ENCODE measurements at regions not wholly inside any gene's neighbourhood (a gene's known extent, or its start where the extent isn't known, plus 50 kb on each side); places are given as distances from the start of the nearest gene placed in this dataset.

DNA sequence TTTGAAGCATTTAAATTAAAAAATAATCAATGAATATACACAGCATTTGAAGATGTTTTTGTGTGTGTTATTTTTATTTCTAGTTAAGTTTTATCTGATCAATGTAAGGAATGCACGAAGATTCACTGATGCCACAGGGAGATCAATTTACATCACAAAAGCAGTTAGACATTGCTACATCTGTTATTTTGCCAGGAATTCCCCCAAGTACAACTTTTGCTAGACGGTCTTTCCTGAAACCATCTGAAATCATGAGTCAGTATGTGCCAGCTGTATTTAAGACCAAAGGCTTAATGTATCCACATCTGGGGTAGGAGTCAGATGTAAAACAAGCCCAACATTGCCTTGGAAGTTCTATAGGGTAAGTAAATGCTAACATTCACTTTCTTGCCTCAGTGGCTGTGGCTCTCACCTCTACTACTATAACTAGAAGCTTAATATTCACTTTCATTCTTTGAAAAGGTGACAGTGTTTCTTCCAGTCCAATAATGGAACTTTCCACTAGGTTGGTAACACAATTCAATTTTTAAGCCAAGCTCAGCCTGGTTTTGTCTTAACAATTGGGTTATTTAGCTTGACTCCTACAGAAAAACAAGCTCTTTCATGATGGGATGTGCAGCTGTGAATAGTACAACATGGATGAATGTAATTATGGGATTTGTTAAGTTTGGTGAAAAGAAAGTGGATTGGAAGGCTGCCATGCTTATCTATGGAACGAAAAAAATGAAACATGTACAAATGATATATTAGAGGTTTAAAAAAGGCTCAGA, 385.4 kb upstream of the TMEM132C start:
- no CpG with 5 or more reads among the region's 3 CpGs for WGBS (ENCODE audit: insufficient coverage)
- no peak for TF ChIP-seq EZH2 (IDR thresholded peaks at IDR 0.05; ENCODE audit: borderline replicate concordance, insufficient read depth, low read depth, low read length, poor library complexity, severe bottlenecking)
- TF ChIP-seq, protein P1, sequence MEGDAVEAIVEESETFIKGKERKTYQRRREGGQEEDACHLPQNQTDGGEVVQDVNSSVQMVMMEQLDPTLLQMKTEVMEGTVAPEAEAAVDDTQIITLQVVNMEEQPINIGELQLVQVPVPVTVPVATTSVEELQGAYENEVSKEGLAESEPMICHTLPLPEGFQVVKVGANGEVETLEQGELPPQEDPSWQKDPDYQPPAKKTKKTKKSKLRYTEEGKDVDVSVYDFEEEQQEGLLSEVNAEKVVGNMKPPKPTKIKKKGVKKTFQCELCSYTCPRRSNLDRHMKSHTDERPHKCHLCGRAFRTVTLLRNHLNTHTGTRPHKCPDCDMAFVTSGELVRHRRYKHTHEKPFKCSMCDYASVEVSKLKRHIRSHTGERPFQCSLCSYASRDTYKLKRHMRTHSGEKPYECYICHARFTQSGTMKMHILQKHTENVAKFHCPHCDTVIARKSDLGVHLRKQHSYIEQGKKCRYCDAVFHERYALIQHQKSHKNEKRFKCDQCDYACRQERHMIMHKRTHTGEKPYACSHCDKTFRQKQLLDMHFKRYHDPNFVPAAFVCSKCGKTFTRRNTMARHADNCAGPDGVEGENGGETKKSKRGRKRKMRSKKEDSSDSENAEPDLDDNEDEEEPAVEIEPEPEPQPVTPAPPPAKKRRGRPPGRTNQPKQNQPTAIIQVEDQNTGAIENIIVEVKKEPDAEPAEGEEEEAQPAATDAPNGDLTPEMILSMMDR (IDR thresholded peaks at IDR 0.05), result no peak
- no peak for ATAC-seq (ENCODE audit: low read depth)
- no peak overlapping the region for H3K4me2 ChIP-seq (replicated peaks; ENCODE audit: low read depth, low read length, poor library complexity, severe bottlenecking)
- Mint-ChIP-seq H3K9me3 (ENCODE audit: insufficient read depth) (peaks cover 3% of the 10 kb centered on the region), H3K27ac (no peak overlapping the region), H3K4me3 (no peak overlapping the region), H3K27me3 (no peaks in the 10 kb centered on the region), H3K4me1 (no peaks in the 10 kb centered on the region)
- ChIA-PET CTCF (no interaction called here), POLR2A (no interaction called here)
- no peaks in the 10 kb centered on the region for H3K36me3 ChIP-seq (replicated peaks in 1 of 2; ENCODE audit: control extremely low read depth in 1 of 2, control insufficient read depth in 1 of 2, extremely low read depth in 1 of 2, insufficient read depth in 2 of 2, low read length in 1 of 2)
- H3K9ac ChIP-seq (ENCODE audit: low read length), result no peak overlapping the region
- H3K4me1 ChIP-seq (ENCODE audit: control insufficient read depth in 2 of 2, insufficient read depth in 2 of 2, low read length in 2 of 2), result no peaks in the 10 kb centered on the region
- H3K9me3 ChIP-seq (ENCODE audit: control extremely low read depth in 1 of 3, control insufficient read depth in 2 of 3, insufficient read depth in 1 of 3, low read length in 2 of 3), result peaks cover 0 to 3% (median 0%) of the 10 kb centered on the region in 3 donors
- H2AFZ ChIP-seq (ENCODE audit: insufficient read depth, low read depth, low read length, poor library complexity, severe bottlenecking), result no peak overlapping the region
- H3K79me2 ChIP-seq (ENCODE audit: control insufficient read depth, insufficient read depth, low read length), result no peaks in the 10 kb centered on the region
- no peak overlapping the region for H3K4me3 ChIP-seq (ENCODE audit: control extremely low read depth in 1 of 5, extremely low read depth in 1 of 5, insufficient read depth in 1 of 5, low read depth in 2 of 5, low read length in 4 of 5)
- no peaks in the 10 kb centered on the region for H3K27me3 ChIP-seq (replicated peaks in 1 of 4; ENCODE audit: control extremely low read depth in 1 of 4, control insufficient read depth in 3 of 4, insufficient read depth in 4 of 4, low read length in 3 of 4)
- DNase-seq, result no peak
- intact Hi-C loops (cut with micrococcal nuclease), result no loop called here
- no peaks in the 10 kb centered on the region for H4K20me1 ChIP-seq (ENCODE audit: control insufficient read depth, insufficient read depth, low read length, poor library complexity, severe bottlenecking)
- H3K27ac ChIP-seq (ENCODE audit: low read length in 2 of 2), result no peak overlapping the region

DNA sequence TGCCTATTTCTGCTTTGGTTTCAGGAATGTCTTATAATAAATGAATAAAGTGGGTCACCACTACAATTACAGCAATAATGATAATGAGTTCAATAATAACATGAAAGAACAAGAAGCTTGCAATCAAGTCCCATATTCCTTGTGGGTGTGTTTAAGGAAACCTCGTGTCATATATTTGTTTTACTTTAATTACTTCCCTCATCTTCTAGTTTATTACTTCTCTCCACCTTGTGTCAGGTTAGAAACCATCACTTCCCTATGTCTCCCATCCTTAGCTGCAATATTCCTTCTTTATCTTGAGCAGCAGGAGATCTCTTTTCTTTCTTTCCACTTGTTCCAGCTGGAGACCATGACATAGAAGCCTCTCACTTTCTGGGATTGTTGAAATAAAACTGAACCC, 384.0 kb upstream of the TMEM132C start:
- DNase-seq, result no peak
- WGBS (ENCODE audit: insufficient coverage), result no CpG with 5 or more reads among the region's 1 CpG

More for the DNA sequence above, 384.0 kb upstream of the TMEM132C start:
- TF ChIP-seq, protein P1 (IDR thresholded peaks at IDR 0.05), result no peak
- TF ChIP-seq EZH2 (IDR thresholded peaks at IDR 0.05; ENCODE audit: borderline replicate concordance, insufficient read depth, low read depth, low read length, poor library complexity, severe bottlenecking), result no peak
- peaks cover 3% of the 10 kb centered on the region for H3K9me3 Mint-ChIP-seq (ENCODE audit: insufficient read depth)
- H3K27ac ChIP-seq (ENCODE audit: low read length in 2 of 2), result no peak overlapping the region
- H3K9ac ChIP-seq (ENCODE audit: low read length), result no peak overlapping the region
- no peaks in the 10 kb centered on the region for H3K36me3 ChIP-seq (replicated peaks in 1 of 2; ENCODE audit: control extremely low read depth in 1 of 2, control insufficient read depth in 1 of 2, extremely low read depth in 1 of 2, insufficient read depth in 2 of 2, low read length in 1 of 2)
- no peaks in the 10 kb centered on the region for H4K20me1 ChIP-seq (ENCODE audit: control insufficient read depth, insufficient read depth, low read length, poor library complexity, severe bottlenecking)
- H3K27me3 ChIP-seq (replicated peaks in 1 of 4; ENCODE audit: control extremely low read depth in 1 of 4, control insufficient read depth in 3 of 4, insufficient read depth in 4 of 4, low read length in 3 of 4), result no peaks in the 10 kb centered on the region
- no peak overlapping the region for H2AFZ ChIP-seq (ENCODE audit: insufficient read depth, low read depth, low read length, poor library complexity, severe bottlenecking)
- ChIA-PET CTCF (no interaction called here), POLR2A (no interaction called here)
- H3K27ac Mint-ChIP-seq, result no peak overlapping the region
- H3K4me1 Mint-ChIP-seq, result no peaks in the 10 kb centered on the region
- peaks cover 0 to 3% (median 0%) of the 10 kb centered on the region in 3 donors for H3K9me3 ChIP-seq (ENCODE audit: control extremely low read depth in 1 of 3, control insufficient read depth in 2 of 3, insufficient read depth in 1 of 3, low read length in 2 of 3)
- no peak overlapping the region for H3K4me2 ChIP-seq (replicated peaks; ENCODE audit: low read depth, low read length, poor library complexity, severe bottlenecking)
- no peak overlapping the region for H3K4me3 Mint-ChIP-seq
- no peak overlapping the region for H3K4me3 ChIP-seq (ENCODE audit: control extremely low read depth in 1 of 5, extremely low read depth in 1 of 5, insufficient read depth in 1 of 5, low read depth in 2 of 5, low read length in 4 of 5)
- H3K27me3 Mint-ChIP-seq, result no peaks in the 10 kb centered on the region
- intact Hi-C loops (cut with micrococcal nuclease), result no loop called here
- no peaks in the 10 kb centered on the region for H3K79me2 ChIP-seq (ENCODE audit: control insufficient read depth, insufficient read depth, low read length)
- no peaks in the 10 kb centered on the region for H3K4me1 ChIP-seq (ENCODE audit: control insufficient read depth in 2 of 2, insufficient read depth in 2 of 2, low read length in 2 of 2)
- ATAC-seq (ENCODE audit: low read depth), result no peak

Measured in B cell (primary cell).